GM23338 (cell line): ENCODE measurements at regions not wholly inside any gene's neighbourhood (a gene's known extent, or its start where the extent isn't known, plus 50 kb on each side); places are given as distances from the start of the nearest gene placed in this dataset.
"Not testable (repeated sequence)": the region's sequence is repeated elsewhere in the genome, so short reads cannot be mapped to it uniquely, and the experiment has no call there.

Source experiments
- ATAC-seq: fragments of 200-7000 bp; cut with Tn5 transposase; 3 replicates; pipeline ENCODE4 v1.9.1; 2020
- DNase-seq: peaks from one replicate; pipeline ENCODE4 v3.0.0-alpha.2; 2015; ENCODE audit warnings: low spot score
- H2AFZ ChIP-seq: fragments of 200-600 bp; sonication (generic); 2 replicates; pipeline ENCODE4 v1.8.0; 2016; ENCODE audit warnings: antibody characterized with exemption, mild to moderate bottlenecking, moderate library complexity
- H3F3A ChIP-seq: fragments of 200-600 bp; sonication (generic); replicated peaks from 2 replicates; pipeline ENCODE4 v1.8.0; 2017; ENCODE audit warnings: antibody characterized with exemption, mixed run types, low read depth
- H3K27ac ChIP-seq: fragments of 200-600 bp; sonication (generic); 2 replicates; pipeline ENCODE4 v1.6.1; 2016; ENCODE audit warnings: low read depth
- H3K27me3 ChIP-seq: fragments of 200-600 bp; sonication (generic); 2 replicates; pipeline ENCODE4 v1.8.0; 2016; ENCODE audit warnings: mild to moderate bottlenecking, mixed run types, moderate library complexity; ENCODE audit not compliant: insufficient read depth
- H3K36me3 ChIP-seq: fragments of 200-600 bp; sonication (generic); 2 replicates; pipeline ENCODE4 v1.8.0; 2016; ENCODE audit warnings: mild to moderate bottlenecking; ENCODE audit not compliant: insufficient read depth
- H3K4me1 ChIP-seq: fragments of 200-600 bp; sonication (generic); 2 replicates; pipeline ENCODE4 v1.8.0; 2016; ENCODE audit warnings: mild to moderate bottlenecking, moderate library complexity; ENCODE audit not compliant: insufficient read depth
- H3K4me2 ChIP-seq: fragments of 200-600 bp; sonication (generic); 2 replicates; pipeline ENCODE4 v1.7.1; 2017; ENCODE audit warnings: mixed run types
- H3K4me3 ChIP-seq: fragments of 200-600 bp; sonication (generic); 2 replicates; pipeline ENCODE4 v1.6.1; 2016; ENCODE audit warnings: mixed run types
- H3K79me2 ChIP-seq: fragments of 200-600 bp; sonication (generic); replicated peaks from 2 replicates; pipeline ENCODE4 v1.8.0; 2017; ENCODE audit warnings: mild to moderate bottlenecking; ENCODE audit not compliant: insufficient read depth
- H3K9me2 ChIP-seq: fragments of 200-600 bp; sonication (generic); 2 replicates; pipeline ENCODE4 v1.8.0; 2017; ENCODE audit not compliant: insufficient read depth
- H4K20me1 ChIP-seq: fragments of 200-600 bp; sonication (generic); replicated peaks from 2 replicates; pipeline ENCODE4 v1.8.0; 2017; ENCODE audit warnings: mild to moderate bottlenecking; ENCODE audit not compliant: insufficient read depth
- H3K27ac Mint-ChIP-seq: 2 replicates; pipeline ENCODE4 v1.8.0; 2020; ENCODE audit warnings: inconsistent platforms, mild to moderate bottlenecking, moderate library complexity, mixed read lengths
- H3K27me3 Mint-ChIP-seq: 3 replicates; pipeline ENCODE4 v1.8.0; 2022; ENCODE audit warnings: low read depth, mild to moderate bottlenecking, moderate library complexity, mixed read lengths, inconsistent platforms; ENCODE audit not compliant: insufficient read depth, poor library complexity
- H3K36me3 Mint-ChIP-seq: 3 replicates; pipeline ENCODE4 v1.8.0; 2021; ENCODE audit warnings: low read depth, mild to moderate bottlenecking, inconsistent platforms, moderate library complexity, mixed read lengths
- H3K4me1 Mint-ChIP-seq: 3 replicates; pipeline ENCODE4 v1.8.0; 2020; ENCODE audit warnings: mild to moderate bottlenecking, inconsistent platforms, mixed read lengths
- H3K4me3 Mint-ChIP-seq: 3 replicates; pipeline ENCODE4 v1.8.0; 2021; ENCODE audit warnings: moderate library complexity, mild to moderate bottlenecking, inconsistent platforms, mixed read lengths
- H3K9me3 Mint-ChIP-seq: 3 replicates; pipeline ENCODE4 v1.8.0; 2020; ENCODE audit warnings: moderate library complexity, mild to moderate bottlenecking, inconsistent platforms, mixed read lengths
- EZH2phosphoT487 ChIP-seq: fragments of 200-600 bp; sonication (generic); IDR thresholded peaks from one replicate; pipeline ENCODE4 v1.8.1; 2018; ENCODE audit warnings: antibody characterized with exemption; ENCODE audit not compliant: unreplicated experiment
- NANOG ChIP-seq: IDR thresholded peaks from 2 replicates; pipeline ENCODE4 v1.6.1; 2016; ENCODE audit warnings: antibody characterized with exemption, borderline replicate concordance
- ZNF114 ChIP-seq: fragments of 250-450 bp; sonication (Bioruptor Pico); IDR thresholded peaks from 2 replicates; pipeline ENCODE4 v1.5.0; 2020; ENCODE audit warnings: mild to moderate bottlenecking, moderate library complexity
- TF ChIP-seq, protein P1 (sequence below), 2 experiments: fragments of 200-600 bp in 1 of 2; sonication (generic) in 1 of 2; conservative IDR thresholded peaks; 2 replicates each; pipeline versions ENCODE4 v1.5.1 to v1.6.1; 2016 to 2017; ENCODE audit warnings: antibody characterized with exemption in 2 of 2, low read depth in 2 of 2, mild to moderate bottlenecking in 2 of 2, moderate library complexity in 1 of 2
- TF ChIP-seq, protein P2 (sequence below): IDR thresholded peaks from one replicate; pipeline ENCODE4 v1.6.1; 2018; ENCODE audit warnings: antibody characterized with exemption; ENCODE audit not compliant: unreplicated experiment

DNA sequence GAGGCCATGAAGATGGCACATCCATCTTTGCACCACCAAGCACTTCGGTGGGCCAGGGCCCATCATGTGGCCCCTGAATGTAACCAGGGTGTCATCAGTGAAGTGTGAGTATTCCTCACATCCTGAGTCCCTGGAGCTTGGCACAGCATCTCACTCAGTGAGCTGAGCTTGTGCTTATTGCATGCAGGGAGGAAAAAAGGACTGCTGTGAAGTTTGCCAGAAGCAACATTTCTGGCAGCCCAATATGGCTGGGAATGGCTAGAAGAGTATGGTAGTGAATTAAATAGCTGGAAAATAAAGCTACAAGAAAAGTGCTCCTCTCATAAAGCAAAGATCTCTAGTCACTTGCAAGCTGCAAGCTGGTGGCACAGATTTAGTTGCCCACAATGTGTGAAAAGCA, 109.3 kb downstream of the TNFSF18 start (continued):
- TF ChIP-seq, protein P1, sequence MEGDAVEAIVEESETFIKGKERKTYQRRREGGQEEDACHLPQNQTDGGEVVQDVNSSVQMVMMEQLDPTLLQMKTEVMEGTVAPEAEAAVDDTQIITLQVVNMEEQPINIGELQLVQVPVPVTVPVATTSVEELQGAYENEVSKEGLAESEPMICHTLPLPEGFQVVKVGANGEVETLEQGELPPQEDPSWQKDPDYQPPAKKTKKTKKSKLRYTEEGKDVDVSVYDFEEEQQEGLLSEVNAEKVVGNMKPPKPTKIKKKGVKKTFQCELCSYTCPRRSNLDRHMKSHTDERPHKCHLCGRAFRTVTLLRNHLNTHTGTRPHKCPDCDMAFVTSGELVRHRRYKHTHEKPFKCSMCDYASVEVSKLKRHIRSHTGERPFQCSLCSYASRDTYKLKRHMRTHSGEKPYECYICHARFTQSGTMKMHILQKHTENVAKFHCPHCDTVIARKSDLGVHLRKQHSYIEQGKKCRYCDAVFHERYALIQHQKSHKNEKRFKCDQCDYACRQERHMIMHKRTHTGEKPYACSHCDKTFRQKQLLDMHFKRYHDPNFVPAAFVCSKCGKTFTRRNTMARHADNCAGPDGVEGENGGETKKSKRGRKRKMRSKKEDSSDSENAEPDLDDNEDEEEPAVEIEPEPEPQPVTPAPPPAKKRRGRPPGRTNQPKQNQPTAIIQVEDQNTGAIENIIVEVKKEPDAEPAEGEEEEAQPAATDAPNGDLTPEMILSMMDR (conservative IDR thresholded peaks at IDR 0.05; ENCODE audit: low read depth in 2 of 2): no peak
- TF ChIP-seq NANOG: no peak
- TF ChIP-seq ZNF114 (CRISPR knock-in tag): no peak
- TF ChIP-seq, protein P2, sequence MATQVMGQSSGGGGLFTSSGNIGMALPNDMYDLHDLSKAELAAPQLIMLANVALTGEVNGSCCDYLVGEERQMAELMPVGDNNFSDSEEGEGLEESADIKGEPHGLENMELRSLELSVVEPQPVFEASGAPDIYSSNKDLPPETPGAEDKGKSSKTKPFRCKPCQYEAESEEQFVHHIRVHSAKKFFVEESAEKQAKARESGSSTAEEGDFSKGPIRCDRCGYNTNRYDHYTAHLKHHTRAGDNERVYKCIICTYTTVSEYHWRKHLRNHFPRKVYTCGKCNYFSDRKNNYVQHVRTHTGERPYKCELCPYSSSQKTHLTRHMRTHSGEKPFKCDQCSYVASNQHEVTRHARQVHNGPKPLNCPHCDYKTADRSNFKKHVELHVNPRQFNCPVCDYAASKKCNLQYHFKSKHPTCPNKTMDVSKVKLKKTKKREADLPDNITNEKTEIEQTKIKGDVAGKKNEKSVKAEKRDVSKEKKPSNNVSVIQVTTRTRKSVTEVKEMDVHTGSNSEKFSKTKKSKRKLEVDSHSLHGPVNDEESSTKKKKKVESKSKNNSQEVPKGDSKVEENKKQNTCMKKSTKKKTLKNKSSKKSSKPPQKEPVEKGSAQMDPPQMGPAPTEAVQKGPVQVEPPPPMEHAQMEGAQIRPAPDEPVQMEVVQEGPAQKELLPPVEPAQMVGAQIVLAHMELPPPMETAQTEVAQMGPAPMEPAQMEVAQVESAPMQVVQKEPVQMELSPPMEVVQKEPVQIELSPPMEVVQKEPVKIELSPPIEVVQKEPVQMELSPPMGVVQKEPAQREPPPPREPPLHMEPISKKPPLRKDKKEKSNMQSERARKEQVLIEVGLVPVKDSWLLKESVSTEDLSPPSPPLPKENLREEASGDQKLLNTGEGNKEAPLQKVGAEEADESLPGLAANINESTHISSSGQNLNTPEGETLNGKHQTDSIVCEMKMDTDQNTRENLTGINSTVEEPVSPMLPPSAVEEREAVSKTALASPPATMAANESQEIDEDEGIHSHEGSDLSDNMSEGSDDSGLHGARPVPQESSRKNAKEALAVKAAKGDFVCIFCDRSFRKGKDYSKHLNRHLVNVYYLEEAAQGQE: no peak
- no peak for TF ChIP-seq EZH2phosphoT487

DNA sequence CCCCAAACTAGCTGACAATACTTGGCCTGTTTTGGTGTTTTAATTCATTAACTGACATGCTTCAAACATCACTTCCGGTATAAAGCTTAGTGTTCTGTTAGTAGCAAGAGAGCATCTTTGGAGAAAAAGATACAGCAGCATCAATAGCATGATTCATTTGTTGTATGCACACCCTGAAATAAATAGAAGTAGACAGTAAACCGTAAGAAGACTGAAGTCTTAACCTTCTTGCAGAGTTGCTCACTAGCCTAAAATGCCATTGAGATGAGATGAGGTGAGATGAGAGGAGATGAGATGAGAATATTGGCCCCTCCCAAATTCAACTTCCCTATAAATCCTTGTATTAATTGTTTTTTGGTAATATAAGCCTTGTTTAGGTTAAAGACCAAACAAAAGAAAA, 108.8 kb downstream of the TNFSF18 start:
- ATAC-seq (no peak), DNase-seq (no peak)
- Mint-ChIP-seq H3K9me3 (no peaks in the 10 kb centered on the region), H3K27ac (no peak overlapping the region), H3K4me1 (no peaks in the 10 kb centered on the region), H3K36me3 (no peaks in the 10 kb centered on the region), H3K27me3 (no peaks in the 10 kb centered on the region), H3K4me3 (no peak overlapping the region)
- TF ChIP-seq, protein P1 (conservative IDR thresholded peaks at IDR 0.05; ENCODE audit: low read depth in 2 of 2): no peak
- H3K9me2 ChIP-seq: no peaks in the 10 kb centered on the region; the same call in none of the 2 replicates
- no peak overlapping the region for H3K4me2 ChIP-seq
- H4K20me1 ChIP-seq: no peaks in the 10 kb centered on the region
- H3K79me2 ChIP-seq: no peaks in the 10 kb centered on the region
- H3K36me3 ChIP-seq: no peaks in the 10 kb centered on the region
- no peaks in the 10 kb centered on the region for H3K27me3 ChIP-seq
- no peak overlapping the region for H2AFZ ChIP-seq
- no peak overlapping the region for H3K4me3 ChIP-seq
- no peaks in the 10 kb centered on the region for H3F3A ChIP-seq
- peaks cover 3% of the 10 kb centered on the region; the same call in 1 of the 2 replicates for H3K4me1 ChIP-seq
- H3K27ac ChIP-seq: no peak overlapping the region

DNA sequence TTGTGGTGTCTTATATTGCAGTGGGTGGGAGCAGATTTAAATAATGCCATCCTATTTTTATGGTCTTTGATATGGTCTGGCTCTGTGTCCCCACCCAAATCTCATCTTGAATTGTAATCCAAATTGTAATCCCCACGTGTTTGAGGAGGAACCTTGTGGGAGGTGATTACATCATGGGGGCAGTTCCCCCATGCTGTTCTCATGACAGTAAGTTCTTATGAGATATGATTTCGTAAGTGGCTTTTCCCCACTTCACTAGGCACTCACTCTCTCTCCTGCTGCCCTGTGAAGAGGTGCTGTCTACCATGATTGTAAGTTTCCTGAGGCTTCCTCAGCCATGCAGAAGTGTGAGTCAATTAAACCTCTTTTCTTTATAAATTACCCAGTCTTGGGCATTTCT, 107.6 kb downstream of the TNFSF18 start:
- not testable (repeated sequence) for H3K79me2 ChIP-seq, H3F3A ChIP-seq, DNase-seq, H3K9me3 Mint-ChIP-seq, H3K27ac ChIP-seq, H4K20me1 ChIP-seq, H3K27ac Mint-ChIP-seq, H3K4me2 ChIP-seq, H3K36me3 ChIP-seq, H3K4me1 Mint-ChIP-seq, H3K36me3 Mint-ChIP-seq, H3K9me2 ChIP-seq, H3K27me3 ChIP-seq, ATAC-seq, H3K4me3 Mint-ChIP-seq, H3K27me3 Mint-ChIP-seq, H3K4me3 ChIP-seq, H3K4me1 ChIP-seq, H2AFZ ChIP-seq
